ENCODE measurements at regions not wholly inside any gene's neighbourhood (a gene's known extent, or its start where the extent isn't known, plus 50 kb on each side); places are given as distances from the start of the nearest gene placed in this dataset.

DNA sequence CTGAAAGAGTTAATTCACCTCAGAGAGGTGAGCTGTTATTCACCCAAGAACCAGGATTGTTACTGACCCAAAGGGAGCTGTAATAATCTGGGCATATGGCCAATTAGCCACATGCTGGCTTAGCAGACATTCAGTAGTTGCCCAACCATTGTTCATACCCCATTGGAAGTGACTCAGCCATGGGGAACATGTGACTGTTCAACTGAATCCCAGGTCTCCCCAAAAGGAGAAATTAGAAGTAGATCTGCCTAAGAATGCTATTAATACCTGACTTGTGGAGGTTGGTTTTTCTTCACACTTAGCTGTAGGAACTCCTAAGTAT is 272.6 kb upstream of the UBE2E3 start:
- DNase-seq (ENCODE audit: extremely low read depth, low read depth), result peak; percentile 59
- TF ChIP-seq, protein P1, sequence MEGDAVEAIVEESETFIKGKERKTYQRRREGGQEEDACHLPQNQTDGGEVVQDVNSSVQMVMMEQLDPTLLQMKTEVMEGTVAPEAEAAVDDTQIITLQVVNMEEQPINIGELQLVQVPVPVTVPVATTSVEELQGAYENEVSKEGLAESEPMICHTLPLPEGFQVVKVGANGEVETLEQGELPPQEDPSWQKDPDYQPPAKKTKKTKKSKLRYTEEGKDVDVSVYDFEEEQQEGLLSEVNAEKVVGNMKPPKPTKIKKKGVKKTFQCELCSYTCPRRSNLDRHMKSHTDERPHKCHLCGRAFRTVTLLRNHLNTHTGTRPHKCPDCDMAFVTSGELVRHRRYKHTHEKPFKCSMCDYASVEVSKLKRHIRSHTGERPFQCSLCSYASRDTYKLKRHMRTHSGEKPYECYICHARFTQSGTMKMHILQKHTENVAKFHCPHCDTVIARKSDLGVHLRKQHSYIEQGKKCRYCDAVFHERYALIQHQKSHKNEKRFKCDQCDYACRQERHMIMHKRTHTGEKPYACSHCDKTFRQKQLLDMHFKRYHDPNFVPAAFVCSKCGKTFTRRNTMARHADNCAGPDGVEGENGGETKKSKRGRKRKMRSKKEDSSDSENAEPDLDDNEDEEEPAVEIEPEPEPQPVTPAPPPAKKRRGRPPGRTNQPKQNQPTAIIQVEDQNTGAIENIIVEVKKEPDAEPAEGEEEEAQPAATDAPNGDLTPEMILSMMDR (IDR thresholded peaks at IDR 0.05; ENCODE audit: low read depth, low read length, missing control alignments), result no peak
- no peak overlapping the region for H3K4me3 ChIP-seq (replicated peaks; ENCODE audit: low read depth, low read length)

DNA sequence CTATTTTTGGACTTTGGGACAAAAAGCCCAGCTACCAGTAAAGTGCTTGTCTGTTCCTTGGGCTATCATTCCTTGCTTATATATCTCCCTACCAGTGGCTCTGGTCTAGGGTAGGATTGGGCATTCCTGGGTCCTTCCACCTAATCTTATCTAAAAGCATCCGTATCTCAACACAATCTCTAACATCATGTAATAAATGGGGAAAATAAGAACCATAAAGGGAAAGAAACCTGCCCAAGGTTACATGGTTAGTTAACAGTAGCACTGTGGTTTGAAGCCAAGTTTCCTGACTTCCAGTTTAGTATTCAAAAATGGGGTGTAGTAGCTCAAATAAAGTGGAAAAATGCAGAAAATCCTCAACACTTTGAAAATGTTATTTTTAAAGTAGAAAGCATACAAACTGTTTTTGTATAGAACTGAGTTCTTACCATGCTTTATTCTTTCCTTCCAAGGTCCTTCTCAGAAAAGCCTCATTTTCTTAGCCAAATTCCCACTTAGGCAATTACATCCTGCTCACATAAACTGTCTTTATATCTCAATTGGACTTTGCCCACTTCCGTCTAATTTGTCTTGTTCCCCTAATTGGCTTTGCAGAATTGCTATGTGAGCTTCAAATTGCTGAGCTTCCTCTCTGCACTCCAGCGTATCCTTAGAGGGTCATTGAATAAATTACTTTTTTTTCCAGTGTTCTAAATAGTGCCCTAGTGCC is 273.1 kb upstream of the UBE2E3 start:
- DNase-seq (ENCODE audit: extremely low read depth, low read depth), result no peak
- H3K4me3 ChIP-seq (replicated peaks; ENCODE audit: low read depth, low read length), result no peak overlapping the region
- TF ChIP-seq, protein P1 (IDR thresholded peaks at IDR 0.05; ENCODE audit: low read depth, low read length, missing control alignments), result no peak

DNA sequence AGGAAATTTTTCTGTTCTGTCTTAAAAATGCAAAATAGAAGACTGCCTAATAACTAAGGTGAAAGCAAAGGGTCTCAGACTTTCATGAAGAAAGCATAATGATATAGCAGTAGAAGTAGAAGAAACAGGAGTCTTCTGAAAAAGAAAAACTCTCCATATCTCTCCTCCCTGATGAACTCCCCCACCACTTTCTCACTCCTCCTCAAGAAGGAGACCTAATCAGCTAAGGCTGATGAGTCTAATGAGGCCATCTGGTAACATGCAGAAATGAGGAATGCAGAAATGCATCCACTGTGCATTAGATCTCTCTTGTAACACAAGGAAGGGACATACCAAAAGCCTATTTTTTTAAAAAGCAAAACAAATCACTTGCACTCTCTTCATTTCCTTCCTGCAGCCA is 273.7 kb upstream of the UBE2E3 start:
- TF ChIP-seq, protein P1 (IDR thresholded peaks at IDR 0.05; ENCODE audit: low read depth, low read length, missing control alignments), result no peak
- DNase-seq (ENCODE audit: extremely low read depth, low read depth), result no peak
- H3K4me3 ChIP-seq (replicated peaks; ENCODE audit: low read depth, low read length), result no peak overlapping the region

DNA sequence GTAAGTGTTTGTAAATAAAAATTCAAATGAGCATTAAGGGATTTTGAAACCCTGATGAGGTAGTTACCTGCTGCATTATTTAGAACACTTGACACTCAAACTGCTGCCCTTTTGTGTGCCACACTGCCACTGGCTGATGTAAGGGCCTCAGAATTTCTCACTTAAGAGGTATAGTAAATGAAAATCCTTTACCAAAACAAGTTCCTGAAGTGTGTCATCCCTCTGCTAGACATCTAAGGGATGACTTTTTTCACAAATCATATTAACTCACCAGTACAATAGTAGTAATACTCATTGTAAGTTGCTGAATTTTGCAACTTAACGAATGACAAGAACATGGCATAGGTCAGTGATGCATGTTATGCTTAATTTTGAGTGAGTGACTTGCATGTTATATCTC is 274.9 kb upstream of the UBE2E3 start:
- TF ChIP-seq, protein P1 (IDR thresholded peaks at IDR 0.05; ENCODE audit: low read depth, low read length, missing control alignments), result no peak
- no peak overlapping the region for H3K4me3 ChIP-seq (replicated peaks; ENCODE audit: low read depth, low read length)
- DNase-seq (ENCODE audit: extremely low read depth, low read depth), result no peak

DNA sequence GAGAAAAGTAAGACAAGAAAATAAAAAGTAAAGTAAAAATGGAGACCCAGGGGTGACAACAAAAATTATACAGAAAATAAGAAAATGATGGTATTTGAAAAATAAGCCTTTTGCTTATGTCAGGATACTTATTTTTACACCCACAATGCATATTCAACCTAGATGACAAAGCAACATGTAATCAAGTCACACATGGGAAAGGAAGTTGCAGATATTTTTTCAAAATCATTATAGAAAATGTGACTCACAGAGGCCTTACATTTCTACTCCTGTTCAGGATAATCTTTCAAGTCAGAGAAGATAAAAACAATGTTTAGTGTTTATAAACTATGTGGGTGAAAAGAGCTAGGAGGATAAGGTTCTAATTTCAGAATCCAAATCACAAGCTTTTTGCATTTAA is 275.3 kb upstream of the UBE2E3 start:
- DNase-seq (ENCODE audit: extremely low read depth, low read depth), result no peak
- H3K4me3 ChIP-seq (replicated peaks; ENCODE audit: low read depth, low read length), result no peak overlapping the region
- TF ChIP-seq, protein P1 (IDR thresholded peaks at IDR 0.05; ENCODE audit: low read depth, low read length, missing control alignments), result no peak

DNA sequence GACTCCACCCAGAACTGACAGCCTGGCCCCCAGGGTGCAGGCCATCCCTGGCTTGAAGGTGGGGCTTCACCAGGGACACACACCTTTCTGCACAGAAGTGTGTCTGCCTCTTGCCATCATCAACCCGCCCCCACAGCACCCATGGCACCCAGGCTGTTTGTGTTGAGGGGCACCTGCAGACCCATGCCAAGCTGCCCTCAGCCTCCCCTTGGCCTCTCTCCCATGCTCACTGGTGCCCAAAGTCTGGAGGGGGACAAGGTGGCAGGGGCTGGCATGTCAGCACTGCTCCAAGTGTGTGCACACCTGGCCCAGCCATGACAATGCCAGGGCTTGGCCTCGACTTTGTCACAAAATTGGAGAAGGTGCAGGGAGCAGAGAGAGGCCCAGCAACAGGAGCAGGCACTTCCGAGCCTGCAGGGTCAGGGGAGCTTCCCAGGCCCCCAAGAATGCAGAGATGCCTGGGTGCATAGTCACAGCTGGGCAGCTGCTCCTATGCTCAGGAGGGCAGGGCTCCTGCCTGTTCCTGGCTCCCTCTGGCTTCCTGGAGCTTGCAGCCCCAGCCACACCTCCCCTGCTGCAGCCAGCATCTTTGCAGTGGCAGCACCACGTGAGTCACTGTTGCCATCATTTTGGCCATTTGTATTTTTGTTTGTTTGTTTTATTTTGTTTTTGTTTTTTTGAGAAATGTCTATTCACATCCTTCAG is 280.6 kb upstream of the UBE2E3 start:
- TF ChIP-seq, protein P1 (IDR thresholded peaks at IDR 0.05; ENCODE audit: low read depth, low read length, missing control alignments), result no peak
- H3K4me3 ChIP-seq (replicated peaks; ENCODE audit: low read depth, low read length), result no peak overlapping the region
- no peak for DNase-seq (ENCODE audit: extremely low read depth, low read depth)

All from HFF-Myc (cell line).